Kidney (tissue), 13 donors: ENCODE measurements at regions not wholly inside any gene's neighbourhood (a gene's known extent, or its start where the extent isn't known, plus 50 kb on each side); places are given as distances from the start of the nearest gene placed in this dataset.

ENCODE experiments used
- DNase-seq, 5 donors: peaks; one replicate each; pipeline ENCODE4 v3.0.0-alpha.2; 2013 to 2020
- FAIRE-seq: peaks from 2 replicates; lab custom pipeline; 2012; peaks lifted over from hg19 to GRCh38; lab: Jason Lieb, UNC
- H3K27ac ChIP-seq, 2 donors: one replicate each; pipeline ENCODE4 v1.7.0; 2013; ENCODE audit warnings: low read depth in 2 of 2, low read length in 2 of 2, inconsistent platforms in 1 of 2
- H3K27me3 ChIP-seq: one replicate; pipeline ENCODE4 v1.7.1; 2013; ENCODE audit warnings: low read length, inconsistent platforms; ENCODE audit not compliant: control insufficient read depth, insufficient read depth
- H3K36me3 ChIP-seq, 3 donors: one replicate each; pipeline versions ENCODE4 v1.7.0 to v1.7.1; 2013; ENCODE audit warnings: low read length in 3 of 3, control low read depth in 1 of 3, inconsistent platforms in 1 of 3; ENCODE audit not compliant: insufficient read depth in 3 of 3, control insufficient read depth in 2 of 3
- H3K4me1 ChIP-seq, 3 donors: one replicate each; pipeline versions ENCODE4 v1.7.0 to v1.7.1; 2013; ENCODE audit warnings: low read length in 3 of 3, inconsistent platforms in 1 of 3, low read depth in 1 of 3; ENCODE audit not compliant: control insufficient read depth in 2 of 3, insufficient read depth in 2 of 3
- H3K4me3 ChIP-seq, 3 donors: one replicate each; pipeline versions ENCODE4 v1.7.0 to v1.8.1; 2013; ENCODE audit warnings: low read length in 3 of 3, control low read depth in 1 of 3, inconsistent platforms in 1 of 3
- H3K9ac ChIP-seq, 3 donors: one replicate each; pipeline versions ENCODE4 v1.7.0 to v1.7.1; 2013; ENCODE audit warnings: low read length in 3 of 3, control low read depth in 1 of 3, inconsistent platforms in 1 of 3
- H3K9me3 ChIP-seq, 3 donors: one replicate each; pipeline versions ENCODE4 v1.7.0 to v1.7.1; 2013; ENCODE audit warnings: low read length in 3 of 3, control low read depth in 1 of 3, inconsistent platforms in 1 of 3; ENCODE audit not compliant: control insufficient read depth in 2 of 3, insufficient read depth in 1 of 3
- CTCF ChIP-seq: IDR thresholded peaks from 3 replicates; pipeline ENCODE4 v1.5.1; 2012; ENCODE audit warnings: mild to moderate bottlenecking, moderate library complexity, borderline replicate concordance; ENCODE audit not compliant: insufficient read depth; ENCODE audit errors: extremely low read depth
- intact Hi-C: fragments of 100-400 bp; cut with DNase I; formaldehyde crosslinking; loops from one replicate; pipeline ENCODE4 v1.11.1; 2022
- donor health status: control.
- donor health status: control.
- donor health status: control.
- donor health status: control.
- donor health status: control.
- donor health status: DM: yes; HTN: yes; CAD: no.
- donor health status: Normal renal cell carcinoma (clear cell type).

- no peaks in the 10 kb centered on the region for H3K27me3 ChIP-seq
- H3K9ac ChIP-seq, result no peak overlapping the region
- intact Hi-C loops, result no loop called here
- H3K4me1 ChIP-seq, result no peaks in the 10 kb centered on the region
- no peaks in the 10 kb centered on the region for H3K36me3 ChIP-seq
- H3K9me3 ChIP-seq, result no peaks in the 10 kb centered on the region
- DNase-seq, result peak in 4 of 5 donors; percentile 16 to 46 (median 36)
- no peak for FAIRE-seq
- TF ChIP-seq CTCF, result no peak
- H3K4me3 ChIP-seq, result no peak overlapping the region
- no peak overlapping the region for H3K27ac ChIP-seq
Observed at GRCh38 chr18:78670778-78671391, 308.7 kb upstream of the SALL3 start.

DNA sequence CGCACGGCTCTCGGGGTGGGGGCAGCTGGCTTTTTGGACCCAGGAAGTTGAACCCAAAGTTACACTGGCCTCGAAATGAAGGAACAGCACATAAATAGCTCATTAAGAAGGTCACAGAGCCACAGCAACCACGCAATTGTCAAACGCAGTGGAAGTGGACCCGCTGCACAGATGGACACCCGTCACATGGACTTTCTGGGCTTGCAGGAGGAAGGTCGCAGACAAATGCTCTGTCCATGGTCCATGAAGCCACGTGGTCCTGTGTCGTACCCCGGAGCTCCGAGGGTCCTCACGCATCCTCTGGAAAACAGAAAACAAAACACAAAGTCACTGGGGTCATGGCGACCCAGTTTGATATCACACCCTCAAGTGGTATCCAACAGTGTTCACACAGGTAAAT lies 308.1 kb upstream of the SALL3 start:
- H3K27ac ChIP-seq, result no peak overlapping the region
- H3K4me1 ChIP-seq, result no peaks in the 10 kb centered on the region
- no peak for TF ChIP-seq CTCF
- no peaks in the 10 kb centered on the region for H3K27me3 ChIP-seq
- no peak overlapping the region for H3K9ac ChIP-seq
- FAIRE-seq, result no peak
- intact Hi-C loops, result no loop called here
- no peaks in the 10 kb centered on the region for H3K9me3 ChIP-seq
- H3K36me3 ChIP-seq, result no peaks in the 10 kb centered on the region
- no peak overlapping the region for H3K4me3 ChIP-seq
- DNase-seq, result peak in 1 of 5 donors; percentile 38

GRCh38 chr18:78672862-78673446 lies 306.7 kb upstream of the SALL3 start:
- H3K4me3 ChIP-seq, result no peak overlapping the region
- intact Hi-C loops, result no loop called here
- no peaks in the 10 kb centered on the region for H3K9me3 ChIP-seq
- H3K27me3 ChIP-seq, result no peaks in the 10 kb centered on the region
- H3K36me3 ChIP-seq, result no peaks in the 10 kb centered on the region
- FAIRE-seq (no peak), DNase-seq (peak in 1 of 5 donors; percentile 36)
- no peak for TF ChIP-seq CTCF
- H3K4me1 ChIP-seq, result no peaks in the 10 kb centered on the region
- no peak overlapping the region for H3K27ac ChIP-seq
- no peak overlapping the region for H3K9ac ChIP-seq
